Hematopoietic multipotent progenitor cell treated with erythropoietin and hydrocortisone succinate and interleukin-3 and kit ligand, for 6 days (in vitro differentiated cells): ENCODE measurements at regions not wholly inside any gene's neighbourhood (a gene's known extent, or its start where the extent isn't known, plus 50 kb on each side); places are given as distances from the start of the nearest gene placed in this dataset.

Experiments used
- DNase-seq: peaks from one replicate; pipeline ENCODE4 v3.0.0-alpha.2; 2015

DNA sequence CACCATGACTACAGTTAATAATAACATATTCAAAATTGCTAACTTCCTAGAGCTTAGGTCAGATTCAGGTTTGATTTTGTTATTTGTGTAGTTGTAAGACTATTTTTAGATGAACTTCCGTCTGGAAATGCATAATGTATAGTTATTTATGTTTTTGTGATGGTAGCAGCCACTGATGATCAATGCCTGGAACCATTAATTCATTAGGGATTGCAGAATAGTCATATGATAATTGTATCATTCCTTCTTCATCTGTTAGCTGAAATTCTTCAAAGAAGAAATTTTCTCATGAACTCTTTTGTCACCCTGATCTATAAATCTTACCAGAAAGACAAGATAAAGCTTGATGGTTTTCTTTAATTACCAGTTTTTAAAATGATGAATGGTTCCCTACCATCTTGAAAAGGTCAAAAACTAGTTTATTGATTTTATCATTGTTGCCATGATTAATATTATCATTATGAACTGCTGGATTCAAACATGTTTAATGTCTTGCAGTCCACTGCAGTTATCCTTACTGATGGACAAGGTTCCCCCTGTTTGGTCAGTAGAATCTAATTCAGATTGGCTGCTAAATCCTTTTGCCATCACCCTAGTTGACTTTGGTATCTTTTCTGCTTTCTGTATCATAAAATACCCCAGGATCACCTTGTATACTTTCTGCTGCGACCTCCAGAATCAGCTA, 433.3 kb downstream of the GPAM start:
- DNase-seq: no peak

DNA sequence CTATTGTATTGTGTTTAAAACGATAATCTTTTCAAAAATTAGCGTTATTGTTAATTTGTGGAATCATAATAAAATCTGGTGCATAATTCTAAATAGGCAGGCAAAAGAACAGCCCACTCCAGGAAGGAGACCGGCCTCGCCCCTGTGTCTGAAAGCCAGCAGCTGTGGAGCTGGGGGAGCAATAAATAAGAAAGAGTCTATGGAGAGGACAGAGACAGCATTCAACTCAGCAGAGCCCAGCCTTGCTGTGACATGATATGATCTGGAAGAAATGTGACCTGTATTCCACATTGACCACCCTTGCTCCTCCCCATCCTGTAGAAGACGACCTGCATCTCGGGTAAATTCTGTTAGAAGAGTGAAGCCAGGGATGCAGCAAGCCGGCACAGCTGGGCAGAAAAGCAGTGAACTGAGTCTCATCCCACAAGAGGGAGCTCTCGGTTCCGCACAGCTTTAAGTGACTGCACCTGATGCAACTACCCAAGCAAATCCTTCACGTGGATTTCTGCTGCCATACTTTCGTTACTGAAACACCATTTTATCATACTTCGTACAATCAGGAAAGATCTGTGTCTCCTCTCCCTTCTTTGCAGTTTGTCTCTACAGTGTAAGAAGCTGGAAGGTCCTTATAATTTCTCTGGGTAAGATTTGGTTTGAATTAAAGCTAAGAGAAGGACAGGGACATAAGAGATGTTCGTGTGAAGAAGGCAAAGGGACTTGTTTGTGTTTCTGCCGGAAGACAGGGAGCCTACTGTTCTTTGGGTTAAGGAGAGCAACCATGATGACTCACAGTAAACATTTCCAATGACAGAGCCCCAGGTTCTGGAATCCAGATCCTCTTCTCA, 427.1 kb downstream of the GPAM start:
- peak; percentile 39 for DNase-seq

GRCh38 chr10:111758593-111758992, 425.0 kb downstream of the GPAM start:
- DNase-seq: no peak

DNA sequence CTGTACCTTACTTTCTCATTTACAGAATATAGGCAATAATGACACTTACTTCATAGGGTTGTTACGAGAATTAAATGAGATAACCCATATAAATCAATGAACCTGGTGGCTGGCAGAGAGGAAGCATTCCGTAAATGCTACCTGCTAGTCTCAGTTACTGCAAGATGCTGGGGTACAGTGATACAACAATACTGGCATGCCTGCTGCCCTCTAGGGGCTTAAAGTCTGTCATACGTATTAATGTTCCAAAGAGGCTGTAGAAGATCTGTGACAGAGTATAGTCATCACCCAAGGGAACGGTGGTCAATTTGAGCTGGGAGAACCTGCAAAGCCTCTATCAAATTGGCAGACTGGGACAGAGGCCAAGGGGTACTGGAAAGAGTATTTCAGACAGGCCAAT, 421.5 kb downstream of the GPAM start:
- DNase-seq: no peak

DNA sequence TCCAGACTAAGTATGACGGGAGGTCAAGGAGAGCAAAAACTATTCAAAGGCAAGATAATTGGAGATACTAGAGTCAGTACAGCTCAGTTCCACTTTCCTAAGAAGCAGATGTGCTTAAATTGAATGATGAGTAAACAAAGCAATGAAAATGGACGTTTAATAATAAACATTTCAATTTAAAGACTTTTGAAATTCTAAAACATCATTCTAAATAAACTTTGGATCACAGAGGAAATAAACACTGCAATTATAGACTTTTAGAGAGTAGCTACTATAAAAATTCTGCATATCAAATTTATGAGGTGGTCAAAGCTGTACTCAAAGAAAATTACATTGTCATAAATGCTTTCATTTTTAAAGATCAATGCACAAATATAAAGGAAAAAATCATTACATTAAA, 418.3 kb downstream of the GPAM start:
- no peak for DNase-seq

DNA sequence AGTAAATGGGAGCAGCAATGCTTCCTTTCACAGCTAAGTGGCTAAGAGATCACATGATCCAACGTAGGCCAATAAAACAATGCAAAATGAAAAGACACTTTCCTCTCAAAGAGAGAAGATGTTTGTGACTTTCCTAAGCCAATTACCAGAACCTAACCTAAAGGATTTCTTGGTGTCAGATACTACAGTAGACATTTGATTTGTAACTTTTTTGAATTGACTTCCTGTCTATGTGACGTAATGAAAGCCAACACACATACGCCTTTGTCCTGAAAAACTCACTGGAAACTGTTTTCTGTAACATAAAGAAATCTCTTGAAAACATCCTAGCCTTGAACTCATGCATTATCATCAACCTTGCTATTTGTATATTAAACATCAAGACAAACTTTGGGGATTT, 417.1 kb downstream of the GPAM start:
- no peak for DNase-seq

DNA sequence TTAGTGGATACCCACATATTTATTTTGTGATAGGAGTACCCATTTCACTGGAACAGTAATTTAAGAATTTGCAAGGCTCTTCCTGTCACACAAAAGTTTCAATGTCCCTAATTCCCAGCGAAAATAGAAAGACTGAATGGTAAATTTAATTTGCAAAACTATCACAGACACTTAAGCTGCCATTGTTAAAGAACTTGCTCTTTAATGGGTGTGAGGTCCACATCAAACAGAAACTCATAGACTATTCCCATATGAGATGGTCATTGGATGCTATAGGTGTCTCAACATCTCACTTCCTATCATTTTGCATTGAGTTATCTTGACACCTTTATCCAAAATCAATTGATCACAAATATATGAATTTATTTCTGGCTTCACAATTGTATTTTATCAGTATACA, 415.9 kb downstream of the GPAM start:
- no peak for DNase-seq

DNA sequence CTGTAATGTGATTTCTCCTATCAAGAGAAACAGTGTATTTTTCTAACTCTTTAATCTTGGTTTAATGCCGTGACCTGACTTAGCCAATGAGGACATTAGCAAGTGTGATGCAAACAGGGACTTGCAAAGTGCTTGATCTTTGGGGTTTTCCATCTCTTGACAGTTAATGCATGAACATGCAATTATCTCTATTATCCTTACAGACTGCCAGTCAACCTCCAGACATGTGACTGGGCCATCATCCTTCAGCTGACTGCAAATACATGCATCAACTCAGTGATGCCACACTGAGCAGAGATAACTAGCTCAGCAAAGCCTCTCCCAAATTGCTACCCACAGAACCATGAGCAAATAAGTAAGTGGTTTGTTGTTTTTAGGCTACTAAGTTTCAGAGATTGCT, 409.6 kb downstream of the GPAM start:
- no peak for DNase-seq

- no peak for DNase-seq
Observed at GRCh38 chr10:111774486-111774885, 409.1 kb downstream of the GPAM start.

GRCh38 chr10:111784436-111784835, 399.1 kb downstream of the GPAM start:
- DNase-seq: no peak

DNA sequence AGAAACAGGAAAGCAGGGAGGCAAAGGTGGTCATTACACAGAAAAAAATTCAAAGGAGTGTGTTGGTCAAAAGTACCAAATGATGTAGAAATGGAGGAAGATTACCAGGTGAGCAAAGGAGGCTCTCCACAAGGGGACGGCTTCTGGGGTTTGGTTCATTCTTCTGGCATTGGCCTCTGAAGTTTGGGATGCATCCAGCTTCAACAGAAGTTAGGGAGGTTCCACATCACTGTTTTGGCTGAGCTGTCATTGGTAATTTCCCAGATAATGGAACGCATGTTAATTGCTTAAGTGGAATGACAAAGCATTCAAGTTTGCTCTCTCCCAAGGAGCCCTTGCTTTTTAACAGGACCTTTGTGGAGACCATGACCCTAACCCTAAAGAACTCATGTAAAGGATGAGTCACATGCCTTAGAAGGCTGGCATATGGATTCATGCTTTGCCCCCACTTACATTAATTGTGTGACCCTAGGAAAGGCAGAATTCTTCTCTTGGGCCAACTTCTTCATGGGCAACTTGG, 398.6 kb downstream of the GPAM start:
- no peak for DNase-seq

DNA sequence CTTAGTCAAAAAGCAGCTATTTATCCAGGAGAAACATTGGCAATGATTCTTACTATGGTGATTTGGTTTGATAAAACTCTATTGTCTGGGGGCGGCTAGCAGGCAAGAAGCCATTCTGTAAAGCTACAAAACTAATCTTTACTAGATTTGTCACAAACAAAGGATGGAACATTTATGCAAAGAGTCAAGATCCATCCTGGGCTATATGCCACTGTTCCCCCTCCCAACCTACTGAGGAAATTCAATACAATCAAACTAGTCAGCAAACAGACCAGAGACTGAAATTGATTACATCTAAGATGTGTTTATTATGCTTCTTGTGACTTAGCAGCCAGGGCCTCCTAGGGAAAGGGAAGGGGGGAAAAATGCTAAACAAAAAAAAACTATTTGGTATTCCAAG, 397.6 kb downstream of the GPAM start:
- no peak for DNase-seq

DNA sequence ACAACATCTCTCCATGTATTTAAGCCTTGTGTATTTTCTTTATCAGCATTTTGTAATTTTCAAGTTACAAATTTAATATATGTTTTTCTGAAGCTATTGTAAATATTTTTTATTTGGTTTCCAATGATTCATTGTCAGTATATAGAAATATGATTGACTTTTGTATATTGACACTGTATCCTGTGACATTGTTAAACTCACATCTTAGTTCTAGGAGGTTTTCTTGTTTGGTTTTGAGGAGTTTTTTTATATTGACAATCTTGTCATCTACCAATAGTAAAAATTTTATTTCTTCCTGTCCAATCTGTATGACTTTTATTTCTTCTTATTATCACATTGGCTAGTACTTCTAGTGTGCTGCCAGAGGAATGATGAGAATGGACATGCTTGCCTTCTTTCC, 393.7 kb downstream of the GPAM start:
- DNase-seq: no peak

GRCh38 chr10:111801841-111802240, 381.7 kb downstream of the GPAM start:
- no peak for DNase-seq

DNA sequence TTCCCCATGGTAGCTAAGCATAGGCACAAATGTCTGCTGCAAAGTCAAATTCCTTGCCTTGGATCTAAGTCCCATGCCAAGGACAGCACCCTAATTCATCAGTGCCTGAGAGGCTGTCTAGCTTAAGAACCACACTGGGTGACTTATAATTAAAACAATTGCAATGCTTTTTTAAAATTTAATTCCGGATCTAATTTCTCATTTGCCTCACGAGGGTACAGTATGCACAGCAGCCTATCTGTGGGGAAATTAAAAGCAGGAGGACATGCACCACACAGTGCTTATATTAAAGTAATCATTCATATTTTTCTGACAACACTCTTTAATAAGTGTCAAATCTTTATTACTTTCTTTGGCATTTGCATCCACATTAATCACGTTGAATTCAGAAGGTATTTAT, 378.8 kb downstream of the GPAM start:
- no peak for DNase-seq

GRCh38 chr10:111811517-111811916, 372.0 kb downstream of the GPAM start:
- no peak for DNase-seq

DNA sequence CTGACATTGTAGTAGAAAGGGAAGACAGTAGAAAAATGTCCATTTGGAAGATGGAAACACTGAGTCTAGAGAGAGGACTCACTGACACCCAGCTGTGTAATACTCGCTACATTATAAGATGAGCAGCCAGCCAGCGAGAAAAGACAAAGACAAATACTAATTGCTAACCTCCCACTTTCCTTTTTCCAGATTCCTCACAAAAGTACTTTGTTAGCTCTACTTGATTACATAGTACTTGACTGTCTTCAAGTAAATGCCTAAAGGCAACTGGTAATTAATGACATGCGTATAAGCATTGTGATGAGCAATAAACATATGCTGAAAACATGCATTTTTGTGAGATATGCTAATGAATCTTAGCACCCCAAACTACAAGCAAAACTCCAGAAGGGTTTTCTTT, 363.1 kb downstream of the GPAM start:
- DNase-seq: no peak

GRCh38 chr10:111821871-111822270, 361.7 kb downstream of the GPAM start:
- DNase-seq: no peak

- no peak for DNase-seq
Observed at GRCh38 chr10:111822661-111823060, 360.9 kb downstream of the GPAM start.

DNA sequence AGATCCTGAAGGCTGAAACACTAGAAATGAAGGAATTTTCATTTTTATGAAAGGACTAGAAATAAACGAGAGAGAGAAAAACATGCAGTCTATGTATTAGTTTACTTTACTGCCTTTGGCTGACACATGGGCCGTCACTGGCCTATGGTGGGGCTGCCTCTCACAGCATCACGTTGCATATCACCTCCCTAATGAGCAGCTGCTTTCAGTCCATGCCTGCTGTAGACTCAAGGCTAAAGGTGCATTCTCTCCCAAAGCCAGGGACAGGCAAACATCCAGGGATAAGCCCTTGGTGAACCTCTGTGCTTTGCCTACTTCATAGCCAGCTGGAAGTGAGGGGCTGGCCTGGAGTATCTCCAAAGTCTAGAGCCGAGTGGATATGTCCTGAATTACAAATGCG, 359.4 kb downstream of the GPAM start:
- no peak for DNase-seq

GRCh38 chr10:111830359-111830758, 353.2 kb downstream of the GPAM start:
- DNase-seq: no peak

GRCh38 chr10:111831058-111831457, 352.5 kb downstream of the GPAM start:
- DNase-seq: no peak

GRCh38 chr10:111833251-111833650, 350.3 kb downstream of the GPAM start:
- no peak for DNase-seq

- DNase-seq: no peak
Observed at GRCh38 chr10:111835574-111835973, 348.0 kb downstream of the GPAM start.
